IPS-15b (cell line): ENCODE measurements at regions not wholly inside any gene's neighbourhood (a gene's known extent, or its start where the extent isn't known, plus 50 kb on each side); places are given as distances from the start of the nearest gene placed in this dataset.
"Not testable (repeated sequence)": the region's sequence is repeated elsewhere in the genome, so short reads cannot be mapped to it uniquely, and the experiment has no call there.

ENCODE experiments used
- H3K27me3 ChIP-seq: one replicate; pipeline ENCODE4 v1.6.1; 2013; ENCODE audit warnings: low read length; ENCODE audit not compliant: control insufficient read depth, insufficient read depth
- H3K36me3 ChIP-seq: one replicate; pipeline ENCODE4 v1.6.1; 2013; ENCODE audit warnings: low read length; ENCODE audit not compliant: control insufficient read depth, insufficient read depth
- H3K4me1 ChIP-seq: one replicate; pipeline ENCODE4 v1.6.1; 2013; ENCODE audit warnings: mild to moderate bottlenecking, low read length; ENCODE audit not compliant: control insufficient read depth, insufficient read depth
- H3K4me3 ChIP-seq: one replicate; pipeline ENCODE4 v1.5.1; 2013; ENCODE audit warnings: low read depth, low read length
- H3K9ac ChIP-seq: one replicate; pipeline ENCODE4 v1.6.1; 2013; ENCODE audit warnings: low read depth, mild to moderate bottlenecking, low read length
- H3K9me3 ChIP-seq: one replicate; pipeline ENCODE4 v1.6.1; 2013; ENCODE audit warnings: mild to moderate bottlenecking, low read length; ENCODE audit not compliant: control insufficient read depth, insufficient read depth

DNA sequence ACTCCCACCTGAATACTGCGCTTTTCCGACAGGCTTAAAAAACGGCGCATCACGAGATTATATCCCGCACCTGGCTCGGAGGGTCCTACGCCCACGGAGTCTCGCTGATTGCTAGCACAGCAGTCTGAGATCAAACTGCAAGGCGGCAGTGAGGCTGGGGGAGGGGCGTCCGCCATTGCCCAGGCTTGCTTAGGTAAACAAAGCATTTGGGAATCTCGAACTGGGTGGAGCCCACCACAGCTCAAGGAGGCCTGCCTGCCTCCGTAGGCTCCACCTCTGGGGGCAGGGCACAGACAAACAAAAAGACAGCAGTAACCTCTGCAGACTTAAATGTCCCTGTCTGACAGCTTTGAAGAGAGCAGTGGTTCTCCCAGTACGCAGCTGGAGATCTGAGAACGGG lies 976.2 kb upstream of the TMEFF2 start:
- not testable (repeated sequence) for H3K36me3 ChIP-seq, H3K27me3 ChIP-seq, H3K4me3 ChIP-seq, H3K9me3 ChIP-seq, H3K4me1 ChIP-seq, H3K9ac ChIP-seq

DNA sequence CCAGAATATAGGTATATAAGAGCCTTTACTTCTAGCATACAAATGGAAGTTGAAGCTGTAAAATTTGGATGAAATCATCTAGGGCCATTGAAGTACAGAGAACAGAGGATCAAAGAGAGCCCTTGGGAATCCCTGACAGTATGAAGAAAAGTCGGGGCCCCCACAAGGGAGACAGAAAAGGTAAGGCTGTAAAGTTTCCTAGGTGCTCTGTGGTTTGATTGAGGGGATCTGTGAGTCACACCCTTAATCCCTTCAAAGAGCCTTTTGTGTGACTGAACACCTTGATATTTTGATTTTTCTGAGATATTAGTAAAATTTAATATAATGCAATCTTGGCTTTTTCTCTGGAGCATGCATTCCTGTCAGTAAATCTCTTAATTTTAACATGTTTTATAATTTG lies 961.7 kb upstream of the TMEFF2 start:
- H3K9ac ChIP-seq: no peak overlapping the region
- H3K36me3 ChIP-seq: no peaks in the 10 kb centered on the region
- H3K27me3 ChIP-seq: no peaks in the 10 kb centered on the region
- H3K9me3 ChIP-seq: no peaks in the 10 kb centered on the region
- no peaks in the 10 kb centered on the region for H3K4me1 ChIP-seq
- no peak overlapping the region for H3K4me3 ChIP-seq

DNA sequence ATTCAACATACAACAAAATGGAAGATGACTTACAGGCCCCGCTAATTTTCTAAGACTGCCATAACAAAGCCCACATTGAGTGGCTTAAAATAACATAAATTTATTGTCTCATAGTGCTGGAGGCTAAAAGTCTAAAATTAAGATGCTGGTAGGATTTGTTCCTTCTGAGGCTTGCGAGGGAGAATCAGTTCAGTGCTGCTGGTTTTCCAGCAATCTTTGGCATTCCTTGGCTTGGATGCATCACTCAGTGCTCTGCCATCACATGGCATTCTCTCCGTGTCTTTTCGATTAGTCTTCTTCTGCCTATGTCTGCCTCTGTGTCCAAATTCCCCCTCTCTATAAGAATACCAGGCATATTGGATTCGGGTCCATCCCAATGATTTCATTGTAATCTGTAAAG lies 959.3 kb upstream of the TMEFF2 start:
- Histone ChIP-seq H3K4me3 (no peak overlapping the region), H3K27me3 (no peaks in the 10 kb centered on the region), H3K36me3 (no peaks in the 10 kb centered on the region), H3K9me3 (no peaks in the 10 kb centered on the region), H3K9ac (no peak overlapping the region), H3K4me1 (no peaks in the 10 kb centered on the region)

DNA sequence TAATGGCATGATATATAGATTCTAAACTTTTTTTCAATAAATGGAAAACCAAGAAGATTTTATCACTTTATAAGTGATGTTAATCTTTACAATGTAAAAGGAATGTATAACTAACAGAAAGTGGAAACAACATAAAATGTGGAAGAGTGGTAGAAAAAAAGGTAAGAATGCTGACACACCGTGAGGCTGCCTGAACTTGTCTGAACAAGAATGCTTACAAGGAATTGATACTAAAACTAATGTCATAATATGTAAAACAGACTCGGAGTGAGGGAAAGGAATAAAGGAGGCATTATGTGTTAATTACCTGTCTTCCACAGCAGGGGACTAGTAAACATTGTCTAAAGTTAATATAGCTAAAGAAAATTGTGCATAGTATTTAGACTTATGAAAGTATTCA lies 958.8 kb upstream of the TMEFF2 start:
- Histone ChIP-seq H3K27me3 (no peaks in the 10 kb centered on the region), H3K9me3 (no peaks in the 10 kb centered on the region), H3K36me3 (no peaks in the 10 kb centered on the region), H3K9ac (no peak overlapping the region), H3K4me1 (no peaks in the 10 kb centered on the region), H3K4me3 (no peak overlapping the region)

DNA sequence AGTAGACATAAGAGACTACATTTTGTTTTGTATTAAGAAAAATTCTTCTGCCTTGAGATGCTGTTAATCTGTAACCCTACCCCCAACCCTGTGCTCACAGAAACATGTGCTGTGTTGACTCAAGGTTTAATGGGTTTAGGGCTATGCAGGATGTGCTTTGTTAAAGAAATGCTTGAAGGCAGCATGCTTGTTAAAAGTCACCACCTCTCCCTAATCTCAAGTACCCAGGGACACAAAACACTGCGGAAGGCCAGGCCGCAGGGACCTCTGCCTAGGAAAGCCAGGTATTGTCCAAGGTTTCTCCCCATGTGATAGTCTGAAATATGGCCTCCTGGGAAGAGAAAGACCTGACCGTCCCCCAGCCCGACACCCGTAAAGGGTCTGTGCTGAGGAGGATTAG lies 947.7 kb upstream of the TMEFF2 start:
- not testable (repeated sequence) for H3K27me3 ChIP-seq, H3K36me3 ChIP-seq, H3K4me1 ChIP-seq, H3K4me3 ChIP-seq, H3K9me3 ChIP-seq, H3K9ac ChIP-seq

DNA sequence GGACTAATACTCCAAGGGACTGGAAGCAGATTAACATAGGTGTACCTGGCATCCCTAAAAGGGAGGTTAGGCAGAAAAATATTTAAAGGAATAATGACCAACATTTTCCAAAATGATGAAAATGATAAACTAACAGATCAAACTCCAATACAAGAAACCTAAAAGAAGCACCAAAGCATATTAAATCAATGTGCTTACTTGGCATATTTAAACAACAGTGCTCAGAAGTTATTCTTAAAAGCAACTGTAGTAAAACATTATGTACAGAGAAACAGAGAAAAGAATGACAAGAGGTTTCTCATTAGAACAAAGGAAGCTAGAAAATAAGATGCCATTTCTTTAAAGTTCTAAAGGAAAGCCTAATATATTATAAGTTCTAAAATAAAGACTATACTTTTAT lies 947.3 kb upstream of the TMEFF2 start:
- no peaks in the 10 kb centered on the region for H3K36me3 ChIP-seq
- H3K9me3 ChIP-seq: no peaks in the 10 kb centered on the region
- H3K9ac ChIP-seq: no peak overlapping the region
- no peaks in the 10 kb centered on the region for H3K4me1 ChIP-seq
- no peaks in the 10 kb centered on the region for H3K27me3 ChIP-seq
- H3K4me3 ChIP-seq: no peak overlapping the region

DNA sequence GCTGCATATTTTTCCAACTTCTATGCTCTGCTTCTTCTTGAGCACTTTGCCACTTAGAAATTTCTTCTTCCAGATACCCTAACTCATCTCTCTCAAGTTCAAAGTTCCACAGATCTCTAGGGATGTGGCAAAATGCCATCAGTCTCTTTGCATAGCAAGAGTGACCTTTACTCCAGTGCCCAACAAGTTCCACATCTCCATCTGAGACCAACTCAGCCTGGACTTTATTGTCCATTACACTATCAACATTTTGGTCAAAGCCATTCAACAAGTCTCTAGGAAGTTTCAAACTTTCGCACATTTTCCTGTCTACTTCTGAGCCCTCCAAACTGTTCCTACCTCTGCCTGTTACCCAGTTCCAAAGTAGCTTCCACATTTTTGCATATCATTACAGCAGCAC lies 946.2 kb upstream of the TMEFF2 start:
- not testable (repeated sequence) for H3K4me3 ChIP-seq, H3K36me3 ChIP-seq, H3K9ac ChIP-seq, H3K27me3 ChIP-seq, H3K9me3 ChIP-seq, H3K4me1 ChIP-seq

DNA sequence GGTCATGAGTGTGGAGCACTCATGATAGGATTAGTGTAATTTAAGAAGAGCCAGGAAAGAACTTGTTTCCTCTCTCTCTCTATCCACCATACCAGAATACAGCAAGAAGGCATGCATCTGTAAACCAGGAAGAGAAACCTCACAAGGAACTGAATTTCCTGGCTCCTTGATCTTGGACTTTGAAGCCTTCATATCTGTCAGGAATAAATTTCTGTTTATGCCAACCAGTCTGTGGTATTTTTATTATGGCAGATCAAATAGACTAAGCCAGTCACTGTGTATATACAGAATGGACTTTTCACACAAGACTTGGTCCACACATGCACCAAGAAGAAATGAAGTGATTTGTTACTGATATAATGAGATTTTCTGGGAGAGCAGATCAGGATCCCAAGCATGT lies 930.1 kb upstream of the TMEFF2 start:
- no peak overlapping the region for H3K9ac ChIP-seq
- H3K27me3 ChIP-seq: no peaks in the 10 kb centered on the region
- H3K4me1 ChIP-seq: no peaks in the 10 kb centered on the region
- no peaks in the 10 kb centered on the region for H3K9me3 ChIP-seq
- no peak overlapping the region for H3K4me3 ChIP-seq
- no peaks in the 10 kb centered on the region for H3K36me3 ChIP-seq

DNA sequence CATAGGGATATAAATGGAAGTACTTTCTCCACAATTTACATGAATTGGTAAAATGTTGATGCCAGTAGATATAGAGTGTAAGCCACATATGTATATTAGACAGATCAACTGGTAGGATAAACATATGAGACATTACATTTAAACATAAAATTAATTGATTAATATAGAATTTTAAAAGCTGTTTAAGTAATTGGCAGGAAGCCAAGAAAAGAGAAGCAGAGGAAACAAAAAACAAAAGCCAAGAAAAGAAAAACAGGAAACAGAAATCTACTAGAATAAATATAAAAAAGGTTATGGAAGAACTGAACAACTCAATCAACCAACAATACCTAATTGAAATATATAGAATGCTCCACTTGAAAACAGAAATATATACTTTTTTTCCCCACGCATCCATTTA lies 920.1 kb upstream of the TMEFF2 start:
- Histone ChIP-seq H3K36me3 (no peaks in the 10 kb centered on the region), H3K4me1 (no peaks in the 10 kb centered on the region), H3K9me3 (no peaks in the 10 kb centered on the region), H3K4me3 (no peak overlapping the region), H3K9ac (no peak overlapping the region), H3K27me3 (no peaks in the 10 kb centered on the region)

DNA sequence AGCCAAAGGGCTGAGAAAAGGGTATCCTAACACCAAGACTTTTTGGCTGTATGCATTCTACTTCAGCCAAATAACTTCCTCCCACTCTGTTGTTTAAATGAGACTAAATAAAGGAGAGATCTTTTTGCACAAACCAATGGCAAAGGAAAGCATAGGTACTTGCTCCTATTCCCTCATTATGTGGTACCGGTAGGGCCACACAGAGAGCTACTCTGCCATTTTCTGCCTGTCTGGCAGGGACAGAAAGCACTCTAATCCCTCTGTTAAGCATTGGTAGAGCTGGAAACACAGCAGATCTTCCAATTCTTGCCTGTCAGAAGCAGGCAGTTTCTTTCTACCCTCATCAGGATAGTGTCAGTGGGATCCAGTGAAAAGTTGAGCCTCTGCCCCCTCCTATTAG lies 918.3 kb upstream of the TMEFF2 start:
- Histone ChIP-seq H3K27me3 (no peaks in the 10 kb centered on the region), H3K4me1 (no peaks in the 10 kb centered on the region), H3K9ac (no peak overlapping the region), H3K4me3 (no peak overlapping the region), H3K36me3 (no peaks in the 10 kb centered on the region), H3K9me3 (no peaks in the 10 kb centered on the region)

DNA sequence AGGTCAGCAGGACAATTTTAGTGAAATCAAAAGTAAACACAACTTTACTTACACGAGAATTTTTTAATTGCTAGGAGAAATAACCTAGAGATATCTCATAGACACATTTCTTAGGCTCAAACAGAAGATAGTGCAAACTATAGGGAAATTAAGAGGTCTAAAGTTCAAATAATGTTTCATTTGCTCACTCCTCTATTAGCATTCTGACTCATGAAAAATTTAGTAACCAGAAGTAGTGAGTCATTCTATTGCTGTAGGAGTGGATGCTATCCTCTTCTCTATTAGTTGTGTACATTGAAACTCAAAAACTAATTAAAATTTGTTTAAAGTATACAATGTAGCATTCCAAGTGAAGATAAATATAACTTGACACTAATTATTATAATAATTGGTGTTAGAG lies 908.3 kb upstream of the TMEFF2 start:
- Histone ChIP-seq H3K4me1 (no peaks in the 10 kb centered on the region), H3K9me3 (no peaks in the 10 kb centered on the region), H3K27me3 (no peaks in the 10 kb centered on the region), H3K4me3 (no peak overlapping the region), H3K36me3 (no peaks in the 10 kb centered on the region), H3K9ac (no peak overlapping the region)

DNA sequence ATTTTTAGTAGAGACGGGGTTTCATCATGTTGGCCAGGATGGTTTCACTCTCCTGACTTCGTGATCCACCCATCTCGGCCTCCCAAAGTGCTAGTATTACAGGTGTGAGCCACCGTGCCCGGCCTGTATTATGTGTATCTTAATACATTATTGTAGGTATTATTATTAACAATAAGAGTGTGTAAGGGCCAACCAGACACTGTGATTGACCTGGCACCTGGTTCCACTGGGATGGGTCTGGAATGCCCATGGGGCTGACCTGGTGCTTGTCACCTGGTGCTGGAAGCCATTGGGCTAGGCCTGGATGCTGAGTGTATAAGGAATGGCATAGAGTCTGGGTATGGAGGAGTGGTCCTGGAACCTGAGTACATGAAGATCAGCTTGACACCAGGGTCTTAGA lies 906.9 kb upstream of the TMEFF2 start:
- Histone ChIP-seq H3K4me3 (no peak overlapping the region), H3K9me3 (no peaks in the 10 kb centered on the region), H3K4me1 (no peaks in the 10 kb centered on the region), H3K36me3 (no peaks in the 10 kb centered on the region), H3K9ac (no peak overlapping the region), H3K27me3 (no peaks in the 10 kb centered on the region)

DNA sequence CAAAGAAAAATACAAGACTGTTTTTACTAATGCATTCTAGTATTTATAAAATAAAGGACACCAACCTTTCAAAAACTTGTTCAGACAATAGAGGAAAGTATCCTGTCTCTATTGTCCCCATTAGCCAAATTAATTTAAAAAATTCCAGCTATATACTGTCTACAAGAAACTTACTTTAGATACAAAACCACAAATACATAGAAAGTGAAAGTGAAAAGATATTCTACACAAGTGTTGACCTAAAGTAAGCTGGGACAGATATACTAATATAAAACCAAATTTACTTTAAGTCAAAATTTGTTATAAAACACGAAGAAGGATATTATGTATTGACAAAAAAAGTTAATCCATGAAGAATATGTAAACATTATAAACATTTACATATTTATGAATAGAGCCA lies 893.3 kb upstream of the TMEFF2 start:
- Histone ChIP-seq H3K4me1 (no peaks in the 10 kb centered on the region), H3K9ac (no peak overlapping the region), H3K9me3 (no peaks in the 10 kb centered on the region), H3K4me3 (no peak overlapping the region), H3K36me3 (no peaks in the 10 kb centered on the region), H3K27me3 (no peaks in the 10 kb centered on the region)
